HG02678 (cell line): ENCODE measurements at regions not wholly inside any gene's neighbourhood (a gene's known extent, or its start where the extent isn't known, plus 50 kb on each side); places are given as distances from the start of the nearest gene placed in this dataset.

Experiments used
- ATAC-seq: cut with Tn5 transposase; IDR thresholded peaks from one replicate; pipeline ENCODE4 v1.9.1; 2021; ENCODE audit warnings: mild to moderate bottlenecking, moderate library complexity; ENCODE audit not compliant: unreplicated experiment

GRCh38 chr7:135831455-135832195 lies 83.0 kb upstream of the FAM180A start:
- no peak for ATAC-seq

GRCh38 chr7:135828604-135829003 lies 80.0 kb upstream of the FAM180A start:
- no peak for ATAC-seq

GRCh38 chr7:135827391-135827790 lies 78.8 kb upstream of the FAM180A start:
- no peak for ATAC-seq

GRCh38 chr7:135825406-135825805 lies 76.8 kb upstream of the FAM180A start:
- no peak for ATAC-seq

- ATAC-seq: no peak
Observed at GRCh38 chr7:135822376-135822775, 73.8 kb upstream of the FAM180A start.

- no peak for ATAC-seq
Observed at GRCh38 chr7:135817583-135817982, 69.0 kb upstream of the FAM180A start.

- ATAC-seq: no peak
Observed at GRCh38 chr7:135815033-135815432, 66.4 kb upstream of the FAM180A start.

- ATAC-seq: no peak
Observed at GRCh38 chr7:135812148-135812547, 63.5 kb upstream of the FAM180A start.

- no peak for ATAC-seq
Observed at GRCh38 chr7:135811506-135811905, 62.9 kb upstream of the FAM180A start.

- no peak for ATAC-seq
Observed at GRCh38 chr7:135808206-135808605, 59.6 kb upstream of the FAM180A start.

- no peak for ATAC-seq
Observed at GRCh38 chr7:135803143-135803542, 54.5 kb upstream of the FAM180A start.

- ATAC-seq: no peak
Observed at GRCh38 chr7:135802697-135803096, 54.1 kb upstream of the FAM180A start.

- no peak for ATAC-seq
Observed at GRCh38 chr7:135801877-135802276, 53.3 kb upstream of the FAM180A start.

- ATAC-seq: peak; percentile 70
Observed at GRCh38 chr7:135801045-135801693, 52.6 kb upstream of the FAM180A start.

- ATAC-seq: no peak
Observed at GRCh38 chr7:135800560-135800959, 51.9 kb upstream of the FAM180A start.

GRCh38 chr7:135799881-135800280 lies 51.3 kb upstream of the FAM180A start:
- ATAC-seq: no peak
